SK-N-SH (cell line): ENCODE measurements at regions not wholly inside any gene's neighbourhood (a gene's known extent, or its start where the extent isn't known, plus 50 kb on each side); places are given as distances from the start of the nearest gene placed in this dataset.

Experiments
- GATA2 ChIP-seq: sonication (generic); formaldehyde crosslinking; IDR thresholded peaks from 2 replicates; pipeline ENCODE4 v1.5.0; 2020; ENCODE audit warnings: mild to moderate bottlenecking, missing genetic modification reagents
- MEF2A ChIP-seq: IDR thresholded peaks from 2 replicates; pipeline ENCODE4 v1.4.0; 2012; ENCODE audit warnings: low read depth, borderline replicate concordance

DNA sequence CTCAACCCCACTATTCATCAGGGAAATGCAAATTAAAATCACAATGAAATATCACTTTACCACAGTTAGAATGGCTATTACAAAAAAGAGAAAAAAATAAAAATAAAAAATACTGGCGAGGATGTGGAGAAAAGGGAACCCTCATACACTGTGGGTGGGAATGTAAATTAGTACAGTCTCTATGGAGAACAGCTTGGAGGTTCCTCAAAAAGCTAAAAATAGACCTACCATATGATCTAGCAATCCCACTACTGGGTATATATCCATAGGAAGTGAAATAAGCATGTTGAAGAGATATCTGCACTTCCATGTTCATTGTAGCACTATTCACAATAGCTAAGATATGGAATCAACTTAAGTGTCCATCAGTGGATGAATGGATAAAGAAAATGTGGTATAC lies 50.5 kb upstream of the PAGE1 start (continued):
- TF ChIP-seq GATA2 (CRISPR knock-in tag) (no peak), MEF2A (no peak)
